NCI-H2171 (cell line): ENCODE measurements at regions not wholly inside any gene's neighbourhood (a gene's known extent, or its start where the extent isn't known, plus 50 kb on each side); places are given as distances from the start of the nearest gene placed in this dataset.
"Not testable (repeated sequence)": the region's sequence is repeated elsewhere in the genome, so short reads cannot be mapped to it uniquely, and the experiment has no call there.

Experiments
- DNase-seq: peaks from one replicate; lab custom pipeline; 2025; lab: John Stamatoyannopoulos, UW

GRCh38 chr10:57336341-57336740 lies 931.4 kb downstream of the IPMK start:
- DNase-seq = no peak

DNA sequence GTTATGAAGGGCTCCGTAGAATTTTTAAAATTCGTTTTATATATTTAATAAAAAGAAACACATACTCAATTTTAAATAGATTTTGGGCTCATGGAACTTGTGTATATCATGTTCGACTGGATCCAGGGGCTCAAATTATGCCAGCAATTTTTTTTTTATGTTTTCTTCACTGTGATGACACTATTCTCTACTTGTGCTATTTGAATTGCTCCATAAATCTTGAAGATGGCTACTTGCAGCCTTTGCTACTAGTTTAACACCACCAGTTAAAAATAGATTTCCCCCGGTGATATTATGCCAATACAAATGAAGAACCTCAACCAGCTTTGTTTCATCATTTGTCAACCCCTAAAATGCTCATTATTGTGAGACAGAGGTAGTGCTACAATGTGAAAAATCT lies 933.2 kb downstream of the IPMK start:
- DNase-seq = no peak

DNA sequence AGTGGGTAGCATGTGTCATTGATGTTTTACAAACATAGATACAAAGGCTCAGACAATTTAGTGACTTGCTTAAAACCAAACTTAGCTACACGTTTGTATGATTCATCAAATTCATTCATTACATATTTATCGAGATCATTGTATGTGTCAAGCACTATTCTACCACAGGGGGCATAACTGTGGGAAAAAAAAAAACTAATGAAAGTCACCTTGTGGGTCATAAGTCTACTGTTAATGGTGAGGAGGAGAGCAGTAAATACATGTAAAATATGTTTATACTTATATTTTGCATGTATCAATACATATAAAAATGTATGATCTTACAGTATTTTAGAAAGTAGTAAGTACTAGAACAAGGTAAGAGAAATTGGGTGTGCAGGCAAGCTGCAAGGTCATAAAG lies 933.8 kb downstream of the IPMK start:
- DNase-seq = no peak

- not testable (repeated sequence) for DNase-seq
These were observed 946.3 kb downstream of the IPMK start for GRCh38 chr10:57321400-57321854.

GRCh38 chr10:57320416-57320815 lies 947.3 kb downstream of the IPMK start:
- DNase-seq = no peak

DNA sequence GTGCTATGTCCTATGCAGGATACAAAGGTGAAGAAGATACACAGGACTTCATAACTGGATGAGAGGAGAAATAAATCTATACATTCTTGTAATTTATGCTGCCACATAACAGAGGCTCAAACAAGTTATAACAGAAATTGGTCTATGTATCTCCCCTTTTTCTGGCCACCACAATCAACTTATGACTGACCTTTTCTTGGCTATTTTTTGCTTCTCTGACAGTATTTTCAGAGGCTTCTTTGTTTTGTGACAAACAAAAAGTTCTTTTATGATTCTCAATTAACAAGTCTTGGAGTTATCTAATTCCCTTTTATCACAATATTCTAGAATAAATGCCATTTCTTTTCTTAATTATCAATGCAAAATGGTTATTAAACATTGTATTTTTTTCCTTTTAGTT lies 953.0 kb upstream of the ZWINT start:
- DNase-seq = no peak

DNA sequence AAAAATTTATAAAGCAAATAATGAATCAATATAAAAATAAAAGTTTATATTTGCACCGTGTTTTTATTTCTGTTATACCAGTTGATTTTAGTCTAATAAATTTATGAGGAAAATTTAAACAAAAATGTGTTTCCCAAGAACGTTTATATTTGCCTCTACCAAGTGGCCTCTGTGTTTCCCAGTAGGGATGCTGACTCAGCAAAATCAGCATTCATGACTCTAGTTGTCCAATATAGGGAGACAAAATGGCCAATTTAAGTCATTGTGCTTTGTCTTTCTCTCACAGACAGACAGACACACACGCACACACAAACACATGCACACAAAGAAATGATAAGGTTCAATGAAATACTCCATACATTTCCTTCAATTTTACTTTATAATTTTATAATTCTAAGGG lies 942.5 kb upstream of the ZWINT start:
- no peak for DNase-seq

DNA sequence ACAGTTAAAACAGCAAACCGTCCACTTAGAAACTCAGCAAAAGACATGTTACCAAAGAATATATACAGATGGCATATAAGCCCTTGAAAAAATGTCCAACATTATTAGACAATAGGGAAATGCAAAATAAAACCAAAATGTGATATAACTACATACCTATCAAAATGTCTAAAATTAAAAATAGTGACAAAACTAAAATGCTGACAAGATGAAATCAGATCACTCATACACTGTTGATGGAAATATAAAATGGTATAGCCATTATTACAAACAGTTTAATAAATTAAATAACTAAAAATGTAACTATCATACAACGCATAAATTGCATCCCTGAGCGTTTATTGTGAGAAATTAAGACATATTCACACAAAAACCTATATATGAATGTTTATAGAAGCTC lies 939.7 kb upstream of the ZWINT start:
- DNase-seq = no peak

DNA sequence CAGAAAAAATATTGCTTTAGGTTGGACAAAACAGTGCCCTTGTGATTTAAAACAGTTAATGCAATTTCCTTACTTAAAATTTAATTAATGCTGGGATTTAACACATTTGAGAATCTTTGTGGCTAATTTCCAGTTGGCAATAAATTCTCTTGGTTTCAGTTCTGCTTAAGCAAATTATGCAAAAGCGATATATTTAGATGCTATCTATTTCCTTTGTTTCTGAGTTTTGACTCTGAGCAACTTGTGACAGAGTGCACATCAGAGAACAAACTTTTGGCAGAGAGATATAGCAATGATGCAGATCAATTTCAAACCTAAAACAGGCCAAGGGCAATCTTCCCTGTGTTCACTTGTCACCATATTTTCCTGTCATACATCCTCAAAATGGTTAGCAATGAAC lies 933.6 kb upstream of the ZWINT start:
- DNase-seq = no peak

- no peak for DNase-seq
These were observed 927.7 kb upstream of the ZWINT start for GRCh38 chr10:57288754-57289153.

GRCh38 chr10:57262892-57263291 lies 901.8 kb upstream of the ZWINT start:
- DNase-seq = no peak

- no peak for DNase-seq
These were observed 899.1 kb upstream of the ZWINT start for GRCh38 chr10:57260175-57260574.

DNA sequence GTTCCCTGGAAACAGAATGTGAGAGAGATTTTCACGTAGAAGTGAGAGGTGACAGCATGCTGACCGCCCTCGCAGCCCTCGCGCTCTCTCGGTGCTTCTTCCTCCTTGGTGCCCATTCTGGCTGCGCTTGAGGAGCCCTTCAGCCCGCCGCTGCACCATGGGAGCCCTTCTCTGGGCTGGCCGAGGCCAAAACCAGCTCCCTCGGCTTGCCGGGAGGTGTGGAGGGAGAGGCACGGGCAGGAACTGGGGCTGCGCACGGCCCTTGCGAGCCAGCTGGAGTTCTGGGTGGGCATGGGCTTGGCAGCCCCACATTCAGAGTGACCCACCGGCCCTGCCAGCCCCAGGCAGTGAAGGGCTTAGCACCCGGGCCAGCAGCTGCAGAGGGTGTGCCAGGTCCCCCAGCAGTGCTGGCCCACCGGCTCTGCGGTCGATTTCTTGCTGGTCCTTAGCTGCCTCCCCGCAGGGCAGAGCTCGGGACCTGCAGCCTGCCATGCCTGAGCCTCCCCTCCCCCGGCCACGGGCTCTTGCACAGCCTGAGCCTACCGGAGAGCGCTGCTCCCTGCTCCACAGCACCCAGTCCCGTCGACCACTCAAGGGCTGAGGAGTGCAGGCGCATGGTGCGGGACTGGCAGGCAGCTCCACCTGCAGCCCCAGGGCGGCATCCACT lies 888.7 kb upstream of the ZWINT start:
- no peak for DNase-seq

DNA sequence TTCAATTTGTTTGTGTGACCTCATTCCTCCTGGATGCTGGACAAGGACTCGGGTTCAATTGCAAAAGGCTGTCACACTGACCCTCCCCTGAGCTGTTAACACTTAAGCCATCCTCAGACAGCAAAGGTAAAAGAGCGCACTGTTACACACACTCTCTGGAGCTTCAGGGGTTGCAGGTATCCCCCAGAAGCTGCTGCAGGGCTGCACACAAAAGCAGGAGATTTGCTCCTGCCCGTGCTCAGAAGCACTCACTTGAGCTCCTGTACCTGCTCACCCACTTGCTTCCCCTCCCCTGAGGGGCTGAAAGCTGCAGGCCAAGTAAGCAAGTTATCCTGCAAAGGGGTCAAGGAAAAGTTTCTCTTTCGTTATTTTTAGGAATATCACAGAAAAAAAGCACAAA lies 886.2 kb upstream of the ZWINT start:
- no peak for DNase-seq

- DNase-seq = no peak
These were observed 864.9 kb upstream of the ZWINT start for GRCh38 chr10:57225920-57226319.

- no peak for DNase-seq
These were observed 863.8 kb upstream of the ZWINT start for GRCh38 chr10:57224811-57225210.

DNA sequence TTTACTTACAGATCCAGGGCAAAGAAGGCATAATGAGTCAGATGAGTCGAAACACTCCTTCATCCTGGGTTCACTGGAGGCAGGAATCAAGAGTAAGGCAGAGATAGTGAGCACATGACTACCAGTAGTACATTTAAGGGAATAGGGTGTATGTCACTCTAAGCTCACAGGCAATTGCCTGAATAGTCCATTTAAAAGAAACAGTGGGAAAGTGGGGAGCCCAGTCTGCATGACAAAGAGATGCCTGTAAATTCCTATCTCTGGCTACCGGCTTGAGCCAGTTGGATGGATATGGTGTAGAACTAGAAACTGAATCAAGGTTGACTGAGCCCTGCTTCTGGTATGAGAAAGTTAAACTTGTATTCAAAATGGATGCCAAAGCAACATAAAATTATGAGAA lies 861.5 kb upstream of the ZWINT start:
- DNase-seq = no peak

GRCh38 chr10:57222129-57222528 lies 861.1 kb upstream of the ZWINT start:
- no peak for DNase-seq

DNA sequence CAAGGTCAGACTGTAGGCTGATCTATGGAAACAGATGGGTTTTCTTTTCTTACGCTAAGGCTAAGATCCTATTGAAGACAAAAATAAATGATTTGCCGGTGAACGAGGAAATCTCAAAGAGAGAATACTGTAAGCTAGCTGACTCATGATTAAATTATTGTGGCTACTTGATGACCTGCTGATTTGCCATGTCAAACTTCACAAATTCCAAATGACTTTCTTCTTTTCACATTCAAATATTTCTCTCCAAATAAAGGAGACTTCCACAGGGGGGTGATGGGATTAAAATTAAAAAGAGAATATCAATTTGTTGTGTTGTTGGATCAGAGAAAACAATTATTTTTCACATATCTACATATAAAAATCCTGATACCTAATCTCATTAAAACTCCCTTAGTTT lies 860.6 kb upstream of the ZWINT start:
- no peak for DNase-seq

- no peak for DNase-seq
These were observed 857.3 kb upstream of the ZWINT start for GRCh38 chr10:57218382-57218781.

DNA sequence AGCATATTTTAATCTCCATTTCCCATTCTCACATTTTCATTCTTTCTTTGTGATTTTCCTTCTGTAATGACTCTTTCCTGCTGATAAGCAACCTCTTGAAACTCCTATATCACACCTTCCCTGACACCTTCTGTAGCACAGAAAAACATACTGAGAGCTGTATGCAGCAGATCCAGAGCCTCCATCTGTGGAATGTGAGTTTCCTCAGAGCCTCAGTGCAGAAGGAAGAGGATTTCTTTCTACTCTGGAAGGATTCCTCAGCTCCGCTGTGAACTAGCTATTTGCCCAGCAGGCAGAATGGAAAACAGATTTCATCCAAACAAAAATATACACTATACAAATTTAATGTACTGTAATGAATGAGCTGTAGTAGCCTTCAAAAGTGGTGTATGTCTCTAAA lies 841.3 kb upstream of the ZWINT start:
- DNase-seq = no peak

DNA sequence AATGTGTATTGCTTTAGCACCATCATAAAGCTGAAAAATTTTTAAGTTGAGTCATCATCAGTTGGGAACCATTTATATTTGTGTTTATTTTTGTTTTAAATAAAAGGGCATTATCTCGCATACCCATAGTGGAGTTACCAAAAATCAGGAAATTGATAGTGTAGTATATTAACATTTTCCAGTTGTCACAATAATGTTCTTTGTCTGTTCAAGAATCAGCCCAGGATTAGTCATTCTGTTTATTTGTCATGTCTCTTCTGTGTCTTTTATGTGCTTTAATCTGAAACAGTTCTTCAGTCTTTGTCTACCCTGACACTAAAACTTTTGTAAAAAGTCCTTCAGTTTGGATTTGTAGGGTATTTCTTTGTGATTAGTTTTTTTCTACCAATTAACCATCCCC lies 827.8 kb upstream of the ZWINT start:
- DNase-seq = no peak

- no peak for DNase-seq
These were observed 825.1 kb upstream of the ZWINT start for GRCh38 chr10:57186201-57186600.

DNA sequence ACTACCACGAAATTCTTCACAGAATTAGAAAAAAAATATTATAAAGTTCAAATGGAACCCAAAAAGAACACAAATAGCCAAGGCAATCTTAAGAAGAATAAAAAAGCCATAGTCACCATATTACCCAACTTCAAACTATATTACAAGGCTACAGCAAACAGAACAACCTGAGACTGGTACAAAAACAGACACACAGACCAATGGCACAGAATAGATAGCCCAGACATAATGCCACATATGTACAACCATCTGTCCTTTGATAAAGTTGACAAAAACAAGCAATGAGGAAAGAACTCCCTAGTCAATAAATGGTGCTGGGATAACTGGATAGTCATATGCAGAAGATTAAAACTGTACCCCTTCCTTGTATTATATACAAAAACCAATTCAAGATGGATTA lies 808.5 kb upstream of the ZWINT start:
- DNase-seq = no peak
